Skeletal muscle cell (primary cell): ENCODE measurements at regions not wholly inside any gene's neighbourhood (a gene's known extent, or its start where the extent isn't known, plus 50 kb on each side); places are given as distances from the start of the nearest gene placed in this dataset.
"Not testable (repeated sequence)": the region's sequence is repeated elsewhere in the genome, so short reads cannot be mapped to it uniquely, and the experiment has no call there.

Experiments
- DNase-seq: peaks from one replicate; pipeline ENCODE4 v3.0.0-alpha.2; 2010; ENCODE audit warnings: low read depth
- H3K4me3 ChIP-seq: 2 replicates; pipeline ENCODE4 v1.5.1; 2011; ENCODE audit warnings: low read depth, mild to moderate bottlenecking, control low read depth, low read length, moderate library complexity

- no peak overlapping the region for H3K4me3 ChIP-seq
- DNase-seq, result no peak
These were observed 83.3 kb upstream of the PCDH8 start for GRCh38 chr13:52931539-52932431.

DNA sequence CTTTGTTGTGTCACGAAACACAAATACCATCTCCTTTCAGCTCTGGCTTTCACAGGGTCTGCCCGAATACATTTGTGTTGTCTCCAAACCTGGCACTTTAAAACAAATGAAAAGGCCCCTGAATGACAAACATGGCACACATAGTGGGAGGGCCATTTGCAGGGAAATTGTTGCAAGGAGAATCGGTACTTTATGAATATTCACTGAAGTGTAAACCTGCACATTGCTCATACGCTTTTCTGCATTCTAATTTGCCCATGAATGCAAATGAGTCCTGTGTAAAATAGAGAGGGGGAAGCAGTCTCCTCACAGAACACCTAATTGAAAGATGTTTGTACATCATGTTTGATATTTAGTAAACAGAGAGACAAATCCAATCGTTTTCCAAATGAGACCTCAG, 82.7 kb upstream of the PCDH8 start:
- H3K4me3 ChIP-seq, result no peak overlapping the region
- DNase-seq, result no peak

DNA sequence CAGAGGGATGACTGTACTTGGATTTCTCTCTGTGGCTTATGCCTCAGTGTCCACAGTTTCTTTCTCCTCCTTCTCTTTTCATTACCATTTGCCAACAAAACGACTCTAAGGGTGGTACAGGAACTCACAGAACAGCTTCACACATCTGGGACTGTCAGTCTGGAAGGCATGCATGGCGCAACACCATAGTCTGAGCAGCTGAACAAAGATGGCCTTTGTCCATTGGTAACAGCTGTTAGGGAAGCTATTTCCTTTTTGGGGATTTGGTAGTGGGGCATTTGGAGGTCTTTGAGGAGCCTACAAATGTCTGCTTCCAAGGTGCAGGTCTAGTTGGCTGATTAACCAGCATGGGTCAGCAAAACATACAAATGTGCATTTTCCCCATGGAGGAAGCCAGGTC, 81.4 kb upstream of the PCDH8 start:
- DNase-seq, result no peak
- no peak overlapping the region for H3K4me3 ChIP-seq

GRCh38 chr13:52926971-52927370, 78.5 kb upstream of the PCDH8 start:
- DNase-seq, result no peak
- H3K4me3 ChIP-seq, result no peak overlapping the region

DNA sequence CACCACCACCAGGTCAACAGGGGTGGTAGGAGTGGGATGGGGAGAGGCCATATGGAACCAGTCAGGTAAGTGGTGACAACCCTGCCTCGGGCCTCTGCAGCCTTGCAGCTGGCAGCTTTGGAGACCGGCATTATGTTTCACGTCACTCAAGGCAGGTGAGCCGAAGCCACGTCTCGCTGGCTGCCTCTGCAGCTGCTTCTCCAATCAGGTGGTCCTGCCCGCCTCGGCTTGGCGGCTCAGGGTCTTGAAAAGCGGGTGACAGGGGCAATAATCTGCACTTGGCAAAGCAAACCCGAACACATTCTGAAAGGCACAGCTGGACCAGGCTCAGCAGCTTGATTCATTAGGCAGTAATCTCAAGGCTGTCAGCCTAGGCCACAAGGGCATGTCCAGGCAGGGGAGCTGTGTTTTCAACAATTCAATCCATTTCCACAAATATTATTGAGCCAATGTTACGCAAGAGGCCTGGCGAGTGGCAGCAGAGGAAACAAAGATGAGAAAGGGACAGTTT, 77.4 kb upstream of the PCDH8 start:
- H3K4me3 ChIP-seq, result no peak overlapping the region
- DNase-seq, result no peak

DNA sequence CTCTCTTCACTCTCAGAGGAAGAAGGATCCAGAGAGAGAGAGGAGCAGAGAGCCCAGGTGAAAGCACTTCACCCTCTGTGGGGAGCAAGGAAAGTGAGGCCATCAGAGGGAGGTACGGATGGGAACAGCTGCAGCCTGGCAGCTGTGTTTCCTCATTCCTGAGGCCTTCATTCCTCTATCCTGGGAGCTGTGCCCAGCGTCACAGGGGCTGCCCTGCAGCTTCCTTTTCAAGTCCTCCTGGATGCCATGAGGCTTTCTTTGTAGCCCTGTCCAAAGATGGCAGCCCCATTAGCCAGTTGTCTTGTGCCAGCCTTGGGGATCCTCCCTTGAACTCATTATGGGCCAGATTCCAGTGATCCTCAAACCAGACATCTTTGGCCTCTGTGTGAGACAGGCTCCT, 76.8 kb upstream of the PCDH8 start:
- no peak overlapping the region for H3K4me3 ChIP-seq
- no peak for DNase-seq

DNA sequence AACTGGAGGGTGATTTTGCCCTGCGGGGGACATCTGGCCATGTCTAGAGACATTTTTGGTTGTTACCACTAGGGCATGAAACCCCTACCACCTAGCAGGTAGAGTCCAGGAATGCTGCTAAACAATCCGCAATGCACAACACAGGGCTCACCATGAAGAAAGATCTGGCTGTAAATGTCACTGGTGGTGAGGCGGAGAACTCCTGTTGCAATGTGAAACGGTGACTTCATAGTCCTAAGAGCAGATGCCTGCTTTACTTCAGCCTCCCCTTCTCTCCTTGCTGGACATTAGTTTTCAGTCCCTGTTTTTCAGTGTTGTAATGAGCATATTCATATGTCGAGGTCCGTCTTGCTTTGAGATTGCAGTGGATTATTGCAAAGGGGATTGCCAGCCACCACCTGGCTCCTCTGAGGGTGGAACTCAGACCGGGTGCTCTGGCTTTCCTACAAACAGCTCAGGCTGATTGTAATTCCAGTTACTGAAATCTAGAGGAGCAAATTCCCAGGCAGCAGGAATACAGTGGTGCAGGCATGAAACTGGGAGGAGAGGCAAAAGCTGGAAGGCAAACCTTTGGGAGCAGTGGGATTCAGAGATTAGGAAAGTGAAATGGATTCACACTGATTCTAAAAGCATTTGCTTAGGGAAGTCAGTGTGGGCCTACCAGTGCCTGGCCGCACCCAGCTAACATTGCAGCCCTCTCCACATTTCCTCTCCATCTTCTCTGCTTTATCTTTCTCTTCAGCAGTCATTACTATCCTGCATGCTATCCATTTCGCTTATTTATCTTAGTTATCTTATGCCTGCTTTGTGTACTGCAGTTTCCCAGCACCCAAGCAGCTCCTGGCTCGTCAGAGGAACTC, 76.1 kb upstream of the PCDH8 start:
- H3K4me3 ChIP-seq, result no peak overlapping the region
- DNase-seq, result no peak

DNA sequence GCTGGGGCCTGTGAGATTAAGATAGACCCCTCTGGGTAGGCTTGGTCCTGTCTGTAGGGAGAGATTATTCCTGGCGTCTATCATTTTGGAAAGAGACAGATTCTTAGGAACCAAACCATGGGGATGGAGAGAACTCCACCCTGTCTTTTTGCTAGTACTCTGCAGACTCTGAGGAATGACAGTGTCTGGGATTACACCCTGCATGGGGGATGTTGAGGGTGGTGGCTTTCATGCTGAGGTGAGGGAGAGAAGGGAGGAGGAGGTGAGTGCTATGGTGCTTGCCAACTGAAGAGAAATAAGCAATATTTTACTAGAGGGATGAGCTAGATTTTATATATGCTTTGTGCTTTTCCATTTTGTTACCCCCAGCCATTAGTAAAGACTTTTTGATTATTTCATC, 74.5 kb upstream of the PCDH8 start:
- no peak for DNase-seq
- no peak overlapping the region for H3K4me3 ChIP-seq

DNA sequence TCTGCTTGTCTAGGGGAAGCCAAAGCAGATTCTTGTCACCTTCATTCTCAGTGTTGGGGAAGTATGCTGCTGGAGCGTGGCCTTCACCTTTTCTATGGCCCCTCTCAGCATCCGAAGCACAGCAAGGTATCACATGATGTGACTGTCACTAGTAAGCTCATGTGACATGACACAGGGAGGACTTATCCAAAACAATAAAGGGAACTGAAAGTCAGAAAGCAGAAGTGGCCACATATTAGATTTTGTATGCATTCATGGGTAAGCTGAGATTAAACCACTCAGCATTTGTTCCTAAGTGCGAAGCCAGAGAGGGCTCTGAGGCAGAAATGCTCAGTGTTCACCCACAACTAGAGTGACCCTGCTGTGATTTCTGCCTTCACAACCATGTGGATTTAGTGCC, 72.8 kb upstream of the PCDH8 start:
- no peak overlapping the region for H3K4me3 ChIP-seq
- no peak for DNase-seq

- no peak overlapping the region for H3K4me3 ChIP-seq
- no peak for DNase-seq
These were observed 68.1 kb upstream of the PCDH8 start for GRCh38 chr13:52916486-52916990.

GRCh38 chr13:52911340-52911739, 62.9 kb upstream of the PCDH8 start:
- no peak overlapping the region for H3K4me3 ChIP-seq
- DNase-seq, result no peak

GRCh38 chr13:52910318-52910717, 61.9 kb upstream of the PCDH8 start:
- not testable (repeated sequence) for H3K4me3 ChIP-seq, DNase-seq

GRCh38 chr13:52906122-52906903, 57.9 kb upstream of the PCDH8 start:
- no peak for DNase-seq

GRCh38 chr13:52905701-52906100, 57.3 kb upstream of the PCDH8 start:
- no peak overlapping the region for H3K4me3 ChIP-seq
- DNase-seq, result no peak

More at GRCh38 chr13:52906122-52906903, 57.9 kb upstream of the PCDH8 start:
- no peak overlapping the region for H3K4me3 ChIP-seq

GRCh38 chr13:52903320-52903719, 54.9 kb upstream of the PCDH8 start:
- DNase-seq, result no peak
- H3K4me3 ChIP-seq, result no peak overlapping the region

DNA sequence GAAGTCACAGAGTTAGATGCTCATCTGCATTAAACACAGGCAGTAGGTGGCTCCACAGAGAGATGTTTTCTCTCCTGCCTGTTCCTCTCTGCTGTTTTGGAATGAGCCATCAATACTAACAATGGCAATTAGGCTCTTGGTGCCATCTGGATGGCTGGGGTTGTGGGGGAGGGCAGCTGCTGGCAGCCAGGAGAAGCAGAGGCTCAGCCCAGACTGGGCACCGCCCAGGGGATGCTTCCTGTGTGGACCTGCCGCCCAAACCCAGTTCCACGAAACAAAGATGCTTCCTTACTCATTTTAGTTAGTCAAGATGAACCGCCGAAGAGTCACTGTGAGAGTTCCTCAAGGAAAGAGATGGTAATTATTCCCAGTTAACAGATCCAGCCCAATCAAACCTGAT, 50.8 kb upstream of the PCDH8 start:
- no peak for DNase-seq
- H3K4me3 ChIP-seq, result no peak overlapping the region
